Neural cell (in vitro differentiated cells): ENCODE measurements at regions not wholly inside any gene's neighbourhood (a gene's known extent, or its start where the extent isn't known, plus 50 kb on each side); places are given as distances from the start of the nearest gene placed in this dataset.

ENCODE experiments used
- H2AFZ ChIP-seq: fragments of 200-600, 300-800 bp; sonication (generic), shearing (Covaris generic); 2 replicates; pipeline ENCODE4 v1.6.0; 2014; ENCODE audit warnings: low read depth, mild to moderate bottlenecking, antibody characterized with exemption, low read length, moderate library complexity
- H3F3A ChIP-seq: fragments of 200-600 bp; shearing (Covaris generic); 2 replicates; pipeline ENCODE4 v1.6.1; 2016; ENCODE audit warnings: mild to moderate bottlenecking, moderate library complexity, mixed read lengths, antibody characterized with exemption, low read length; ENCODE audit not compliant: insufficient read depth, poor library complexity, severe bottlenecking
- H3K27ac ChIP-seq: fragments of 200-600, 300-800 bp; sonication (generic), shearing (Covaris generic); 2 replicates; pipeline ENCODE4 v1.5.1; 2014; ENCODE audit warnings: mild to moderate bottlenecking, low read length, moderate library complexity
- H3K27me3 ChIP-seq: fragments of 300-800, 200-600 bp; sonication (generic), shearing (Covaris generic); 2 replicates; pipeline ENCODE4 v1.6.0; 2014; ENCODE audit warnings: mild to moderate bottlenecking, low read depth, low read length, moderate library complexity; ENCODE audit not compliant: insufficient read depth
- H3K36me3 ChIP-seq: fragments of 300-800, 200-600 bp; sonication (generic), shearing (Covaris generic); 2 replicates; pipeline ENCODE4 v1.5.1; 2014; ENCODE audit warnings: mild to moderate bottlenecking, antibody characterized with exemption, low read length, moderate library complexity; ENCODE audit not compliant: insufficient read depth
- H3K4me2 ChIP-seq: fragments of 300-800, 200-600 bp; sonication (generic), shearing (Covaris generic); 2 replicates; pipeline ENCODE4 v1.6.0; 2014; ENCODE audit warnings: mild to moderate bottlenecking, low read length
- H3K4me3 ChIP-seq: fragments of 300-800, 200-600 bp; sonication (generic), shearing (Covaris generic); 2 replicates; pipeline ENCODE4 v1.5.1; 2014; ENCODE audit warnings: mild to moderate bottlenecking, low read length, moderate library complexity
- H3K79me2 ChIP-seq: fragments of 200-600 bp; shearing (Covaris generic); replicated peaks from 2 replicates; pipeline ENCODE4 v1.6.0; 2014; ENCODE audit warnings: mild to moderate bottlenecking, low read length, moderate library complexity; ENCODE audit not compliant: insufficient read depth
- H3K9ac ChIP-seq: fragments of 300-800, 200-600 bp; sonication (generic), shearing (Covaris generic); 2 replicates; pipeline ENCODE4 v1.6.1; 2016; ENCODE audit warnings: mild to moderate bottlenecking, low read length, mixed read lengths
- H3K9me2 ChIP-seq: fragments of 200-600 bp; shearing (Covaris generic); 2 replicates; pipeline ENCODE4 v1.6.1; 2016; ENCODE audit warnings: mild to moderate bottlenecking, low read length, mixed read lengths; ENCODE audit not compliant: insufficient read depth
- H3K9me3 ChIP-seq: fragments of 200-600, 300-800 bp; sonication (generic), shearing (Covaris generic); 2 replicates; pipeline ENCODE4 v1.6.1; 2016; ENCODE audit warnings: mild to moderate bottlenecking, mixed run types, low read length, moderate library complexity, mixed read lengths
- H4K20me1 ChIP-seq: fragments of 200-600 bp; shearing (Covaris generic); 2 replicates; pipeline ENCODE4 v1.6.1; 2016; ENCODE audit warnings: mild to moderate bottlenecking, mixed run types; ENCODE audit not compliant: insufficient read depth
- EP300 ChIP-seq: fragments of 450-650 bp; conservative IDR thresholded peaks from 2 replicates; pipeline ENCODE4 v1.6.1; 2014; ENCODE audit warnings: antibody characterized with exemption, mild to moderate bottlenecking, moderate library complexity; ENCODE audit not compliant: poor library complexity, severe bottlenecking
- EZH2 ChIP-seq: fragments of 200-600, 300-800 bp; shearing (Covaris generic), sonication (generic); IDR thresholded peaks from 2 replicates; pipeline ENCODE4 v1.6.1; 2014; ENCODE audit warnings: antibody characterized with exemption, low read length, borderline replicate concordance, mild to moderate bottlenecking; ENCODE audit not compliant: insufficient read depth, poor library complexity, severe bottlenecking
- MXI1 ChIP-seq: fragments of 450-650 bp; conservative IDR thresholded peaks from 2 replicates; pipeline ENCODE4 v1.6.1; 2014; ENCODE audit warnings: antibody characterized with exemption, mild to moderate bottlenecking; ENCODE audit not compliant: poor library complexity, severe bottlenecking
- POLR2AphosphoS5 ChIP-seq: IDR thresholded peaks from 2 replicates; pipeline ENCODE4 v1.6.1; 2012
- RAD21 ChIP-seq: fragments of 450-650 bp; conservative IDR thresholded peaks from 2 replicates; pipeline ENCODE4 v1.6.1; 2014; ENCODE audit warnings: antibody characterized with exemption, mild to moderate bottlenecking, moderate library complexity
- SMC3 ChIP-seq: fragments of 450-650 bp; conservative IDR thresholded peaks from 2 replicates; pipeline ENCODE4 v1.6.1; 2014; ENCODE audit warnings: antibody characterized with exemption, mild to moderate bottlenecking, moderate library complexity; ENCODE audit not compliant: poor library complexity
- TAF1 ChIP-seq: IDR thresholded peaks from 2 replicates; pipeline ENCODE4 v1.6.1; 2012; ENCODE audit warnings: low read depth
- TF ChIP-seq, protein P1 (sequence below): fragments of 450-650 bp; IDR thresholded peaks from 2 replicates; pipeline ENCODE4 v1.5.1; 2014; ENCODE audit warnings: antibody characterized with exemption, mild to moderate bottlenecking, moderate library complexity; ENCODE audit not compliant: poor library complexity, severe bottlenecking
- TF ChIP-seq, protein P2 (sequence below): IDR thresholded peaks from 2 replicates; pipeline ENCODE4 v1.6.1; 2012; ENCODE audit warnings: borderline replicate concordance

DNA sequence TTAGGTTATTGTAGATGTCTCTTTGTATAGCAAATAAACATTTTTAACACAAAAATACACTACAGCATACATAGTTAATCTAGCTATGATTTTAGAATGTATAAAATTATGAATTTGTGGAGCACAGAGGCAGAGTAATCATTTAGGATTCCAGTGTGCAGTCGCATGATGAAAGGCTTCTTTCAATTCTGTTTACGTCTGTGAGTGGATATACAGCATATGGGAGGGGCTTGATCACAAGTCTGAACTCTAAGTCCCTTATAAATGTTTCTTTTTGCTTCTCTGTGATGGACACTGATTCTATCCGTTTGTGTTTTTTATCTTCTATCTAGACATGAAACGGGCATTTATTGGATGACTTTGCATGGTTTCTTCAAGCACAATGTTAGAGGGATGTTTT lies 1239.6 kb upstream of the AGA start:
- H4K20me1 ChIP-seq = no peaks in the 10 kb centered on the region
- no peaks in the 10 kb centered on the region for H3K9me3 ChIP-seq
- TF ChIP-seq RAD21 = no peak
- TF ChIP-seq MXI1 = no peak
- H3K4me3 ChIP-seq = no peak overlapping the region
- H3K4me2 ChIP-seq = no peak overlapping the region
- no peaks in the 10 kb centered on the region for H3K36me3 ChIP-seq
- no peaks in the 10 kb centered on the region for H3K9me2 ChIP-seq
- no peaks in the 10 kb centered on the region for H3K27me3 ChIP-seq
- H3K9ac ChIP-seq = no peak overlapping the region
- no peak overlapping the region for H2AFZ ChIP-seq
- no peaks in the 10 kb centered on the region for H3F3A ChIP-seq
- no peak overlapping the region for H3K27ac ChIP-seq
- no peaks in the 10 kb centered on the region for H3K79me2 ChIP-seq

DNA sequence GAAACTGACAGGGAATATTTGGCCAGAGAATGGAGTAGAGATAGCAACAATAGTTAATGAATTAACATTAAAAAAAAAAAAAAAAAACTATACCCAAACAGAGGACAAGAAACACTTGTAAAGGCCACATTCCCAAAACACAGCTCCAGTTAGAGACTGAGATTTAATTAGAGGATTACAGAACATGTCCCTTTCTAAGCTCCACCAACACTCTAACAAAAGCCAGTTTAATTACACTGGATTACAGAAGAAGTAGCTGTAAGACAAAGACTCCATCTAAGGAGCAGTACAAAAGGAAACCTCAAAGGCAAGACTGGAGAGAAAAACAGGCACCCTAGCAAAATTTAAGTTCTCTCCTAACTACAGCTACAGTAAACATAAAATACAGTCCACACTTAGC lies 1247.7 kb upstream of the AGA start:
- Histone ChIP-seq H3K9ac (no peak overlapping the region), H3F3A (no peaks in the 10 kb centered on the region), H3K9me3 (no peaks in the 10 kb centered on the region), H3K27me3 (no peaks in the 10 kb centered on the region), H3K27ac (no peak overlapping the region), H3K36me3 (no peaks in the 10 kb centered on the region), H3K4me2 (no peak overlapping the region), H3K9me2 (no peaks in the 10 kb centered on the region), H4K20me1 (no peaks in the 10 kb centered on the region), H3K79me2 (no peaks in the 10 kb centered on the region), H2AFZ (no peak overlapping the region), H3K4me3 (no peak overlapping the region)
- TF ChIP-seq POLR2AphosphoS5 (no peak), TAF1 (no peak), MXI1 (no peak), RAD21 (no peak)

DNA sequence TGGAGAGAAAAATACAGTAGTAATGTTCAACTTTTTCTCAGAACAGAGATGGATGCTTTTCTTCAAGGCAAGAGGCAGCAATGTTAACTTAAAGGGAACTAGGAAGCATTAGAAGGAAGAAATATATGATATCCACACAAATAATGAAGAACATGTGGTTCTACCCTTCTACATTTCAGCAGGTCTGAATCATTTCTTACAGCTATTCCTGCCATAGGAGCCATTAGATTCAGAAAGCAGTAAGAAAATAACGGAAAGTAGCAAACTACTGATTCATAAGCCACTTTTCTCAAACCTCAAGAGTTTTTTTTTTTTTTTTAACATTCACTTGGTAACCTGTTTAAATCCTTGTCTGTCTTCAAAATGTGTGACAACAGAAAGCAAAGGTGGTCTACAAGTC lies 1251.6 kb upstream of the AGA start:
- H3K9me2 ChIP-seq = no peaks in the 10 kb centered on the region
- no peak overlapping the region for H3K4me2 ChIP-seq
- no peak overlapping the region for H2AFZ ChIP-seq
- H3K27ac ChIP-seq = no peak overlapping the region
- H3K9me3 ChIP-seq = no peaks in the 10 kb centered on the region
- H3F3A ChIP-seq = no peaks in the 10 kb centered on the region
- H3K4me3 ChIP-seq = no peak overlapping the region
- H3K36me3 ChIP-seq = no peaks in the 10 kb centered on the region
- H3K27me3 ChIP-seq = no peaks in the 10 kb centered on the region
- no peak overlapping the region for H3K9ac ChIP-seq
- no peaks in the 10 kb centered on the region for H3K79me2 ChIP-seq
- no peaks in the 10 kb centered on the region for H4K20me1 ChIP-seq
- TF ChIP-seq, protein P1, sequence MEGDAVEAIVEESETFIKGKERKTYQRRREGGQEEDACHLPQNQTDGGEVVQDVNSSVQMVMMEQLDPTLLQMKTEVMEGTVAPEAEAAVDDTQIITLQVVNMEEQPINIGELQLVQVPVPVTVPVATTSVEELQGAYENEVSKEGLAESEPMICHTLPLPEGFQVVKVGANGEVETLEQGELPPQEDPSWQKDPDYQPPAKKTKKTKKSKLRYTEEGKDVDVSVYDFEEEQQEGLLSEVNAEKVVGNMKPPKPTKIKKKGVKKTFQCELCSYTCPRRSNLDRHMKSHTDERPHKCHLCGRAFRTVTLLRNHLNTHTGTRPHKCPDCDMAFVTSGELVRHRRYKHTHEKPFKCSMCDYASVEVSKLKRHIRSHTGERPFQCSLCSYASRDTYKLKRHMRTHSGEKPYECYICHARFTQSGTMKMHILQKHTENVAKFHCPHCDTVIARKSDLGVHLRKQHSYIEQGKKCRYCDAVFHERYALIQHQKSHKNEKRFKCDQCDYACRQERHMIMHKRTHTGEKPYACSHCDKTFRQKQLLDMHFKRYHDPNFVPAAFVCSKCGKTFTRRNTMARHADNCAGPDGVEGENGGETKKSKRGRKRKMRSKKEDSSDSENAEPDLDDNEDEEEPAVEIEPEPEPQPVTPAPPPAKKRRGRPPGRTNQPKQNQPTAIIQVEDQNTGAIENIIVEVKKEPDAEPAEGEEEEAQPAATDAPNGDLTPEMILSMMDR = no peak
- TF ChIP-seq, protein P2, sequence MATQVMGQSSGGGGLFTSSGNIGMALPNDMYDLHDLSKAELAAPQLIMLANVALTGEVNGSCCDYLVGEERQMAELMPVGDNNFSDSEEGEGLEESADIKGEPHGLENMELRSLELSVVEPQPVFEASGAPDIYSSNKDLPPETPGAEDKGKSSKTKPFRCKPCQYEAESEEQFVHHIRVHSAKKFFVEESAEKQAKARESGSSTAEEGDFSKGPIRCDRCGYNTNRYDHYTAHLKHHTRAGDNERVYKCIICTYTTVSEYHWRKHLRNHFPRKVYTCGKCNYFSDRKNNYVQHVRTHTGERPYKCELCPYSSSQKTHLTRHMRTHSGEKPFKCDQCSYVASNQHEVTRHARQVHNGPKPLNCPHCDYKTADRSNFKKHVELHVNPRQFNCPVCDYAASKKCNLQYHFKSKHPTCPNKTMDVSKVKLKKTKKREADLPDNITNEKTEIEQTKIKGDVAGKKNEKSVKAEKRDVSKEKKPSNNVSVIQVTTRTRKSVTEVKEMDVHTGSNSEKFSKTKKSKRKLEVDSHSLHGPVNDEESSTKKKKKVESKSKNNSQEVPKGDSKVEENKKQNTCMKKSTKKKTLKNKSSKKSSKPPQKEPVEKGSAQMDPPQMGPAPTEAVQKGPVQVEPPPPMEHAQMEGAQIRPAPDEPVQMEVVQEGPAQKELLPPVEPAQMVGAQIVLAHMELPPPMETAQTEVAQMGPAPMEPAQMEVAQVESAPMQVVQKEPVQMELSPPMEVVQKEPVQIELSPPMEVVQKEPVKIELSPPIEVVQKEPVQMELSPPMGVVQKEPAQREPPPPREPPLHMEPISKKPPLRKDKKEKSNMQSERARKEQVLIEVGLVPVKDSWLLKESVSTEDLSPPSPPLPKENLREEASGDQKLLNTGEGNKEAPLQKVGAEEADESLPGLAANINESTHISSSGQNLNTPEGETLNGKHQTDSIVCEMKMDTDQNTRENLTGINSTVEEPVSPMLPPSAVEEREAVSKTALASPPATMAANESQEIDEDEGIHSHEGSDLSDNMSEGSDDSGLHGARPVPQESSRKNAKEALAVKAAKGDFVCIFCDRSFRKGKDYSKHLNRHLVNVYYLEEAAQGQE = no peak
- TF ChIP-seq EZH2 (no peak), SMC3 (no peak), POLR2AphosphoS5 (no peak), MXI1 (no peak), EP300 (no peak), RAD21 (no peak), TAF1 (no peak)
